NCI-H2081 treated with DMSO at 0.1 percent for 48 hours (cell line): ENCODE measurements at regions not wholly inside any gene's neighbourhood (a gene's known extent, or its start where the extent isn't known, plus 50 kb on each side); places are given as distances from the start of the nearest gene placed in this dataset.

Experiments used
- DNase-seq: peaks from one replicate; lab custom pipeline; 2025; lab: John Stamatoyannopoulos, UW

GRCh38 chr18:43482136-43482535 lies 204.8 kb upstream of the SYT4 start:
- no peak for DNase-seq

- DNase-seq = no peak
Measured at GRCh38 chr18:43482600-43482999, 205.3 kb upstream of the SYT4 start.

DNA sequence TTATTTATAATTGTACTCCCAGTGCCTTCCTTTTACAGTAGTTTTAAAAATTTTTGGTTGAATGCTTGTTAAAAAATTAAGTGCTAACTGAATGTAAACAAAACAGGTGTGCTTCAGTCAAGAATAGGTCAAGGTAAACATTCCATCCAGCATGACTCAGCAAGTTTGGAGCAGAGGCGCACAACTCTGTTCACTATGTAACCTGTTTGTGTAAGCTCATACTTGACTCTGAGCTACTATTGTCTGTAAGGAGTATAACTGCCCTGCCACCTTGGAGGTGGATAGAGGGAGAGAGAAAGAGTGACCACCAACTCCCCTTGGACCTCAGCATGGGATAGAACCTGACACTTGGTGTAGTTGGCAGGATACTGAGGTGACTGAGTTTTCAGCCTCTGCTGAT lies 207.4 kb upstream of the SYT4 start:
- DNase-seq = no peak

DNA sequence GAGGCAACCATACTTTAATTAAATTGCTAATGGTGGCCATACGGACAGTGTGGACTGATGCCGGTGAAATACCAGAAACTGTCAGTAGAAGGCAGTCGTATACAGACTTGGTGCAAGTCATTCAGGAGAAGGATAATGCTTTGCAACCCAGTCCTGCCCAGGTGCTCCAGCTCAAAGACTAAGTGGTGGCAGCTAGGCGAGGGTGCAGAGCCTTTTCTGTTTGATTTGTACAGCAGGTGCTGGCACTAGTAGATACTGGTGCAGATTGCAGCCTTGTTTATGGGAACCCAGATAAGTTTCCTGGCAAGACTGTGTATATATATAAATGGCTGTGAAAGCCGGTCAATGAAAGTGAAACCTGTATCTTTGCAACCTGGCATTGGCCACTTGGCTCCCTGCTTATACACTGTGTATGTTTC lies 208.3 kb upstream of the SYT4 start:
- DNase-seq = no peak

GRCh38 chr18:43486462-43486861 lies 209.2 kb upstream of the SYT4 start:
- no peak for DNase-seq

- no peak for DNase-seq
Measured at GRCh38 chr18:43501099-43501498, 223.8 kb upstream of the SYT4 start.

GRCh38 chr18:43506935-43507334 lies 229.6 kb upstream of the SYT4 start:
- DNase-seq = no peak

GRCh38 chr18:43507842-43508481 lies 230.7 kb upstream of the SYT4 start:
- no peak for DNase-seq

GRCh38 chr18:43514747-43515146 lies 237.5 kb upstream of the SYT4 start:
- no peak for DNase-seq

DNA sequence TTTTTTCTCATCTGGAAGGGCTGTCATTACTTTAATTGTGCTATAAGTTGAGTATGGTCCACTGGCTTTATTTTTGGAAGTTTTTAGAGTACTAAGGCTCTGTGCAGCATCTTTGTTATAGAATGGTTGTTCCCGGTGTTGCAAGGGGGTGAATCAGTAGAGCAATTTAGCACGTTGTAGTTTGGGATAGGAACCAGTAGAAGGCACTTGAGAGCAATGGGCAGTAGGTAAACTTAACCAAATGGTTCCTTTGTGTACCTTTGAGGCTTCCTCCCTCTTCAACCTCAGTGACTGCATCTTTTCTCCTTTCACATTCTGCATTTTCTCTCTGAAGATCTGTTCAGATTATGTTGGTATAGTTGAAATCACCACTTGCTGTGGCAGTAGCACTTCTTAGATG lies 238.2 kb upstream of the SYT4 start:
- no peak for DNase-seq

GRCh38 chr18:43524260-43524659 lies 247.0 kb upstream of the SYT4 start:
- DNase-seq = no peak

DNA sequence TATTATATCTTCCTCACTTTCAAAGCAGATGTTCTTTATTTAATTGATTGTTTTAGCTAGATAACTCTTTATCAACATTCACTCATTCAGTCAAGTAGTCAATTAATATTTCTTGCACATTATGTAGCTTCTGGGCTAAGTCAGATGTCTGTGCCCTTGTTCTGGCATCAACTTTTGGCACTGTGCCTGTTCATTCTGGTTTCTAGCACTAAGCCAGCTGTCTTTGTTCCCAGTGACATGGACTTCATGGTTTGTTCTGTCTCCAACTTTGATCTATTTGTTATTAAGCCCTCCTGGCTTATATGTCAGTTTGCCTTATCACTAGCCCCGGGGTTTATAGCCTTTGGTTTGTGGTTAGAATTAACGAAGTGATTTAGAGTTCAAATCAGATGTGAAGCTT lies 247.9 kb upstream of the SYT4 start:
- DNase-seq = no peak

DNA sequence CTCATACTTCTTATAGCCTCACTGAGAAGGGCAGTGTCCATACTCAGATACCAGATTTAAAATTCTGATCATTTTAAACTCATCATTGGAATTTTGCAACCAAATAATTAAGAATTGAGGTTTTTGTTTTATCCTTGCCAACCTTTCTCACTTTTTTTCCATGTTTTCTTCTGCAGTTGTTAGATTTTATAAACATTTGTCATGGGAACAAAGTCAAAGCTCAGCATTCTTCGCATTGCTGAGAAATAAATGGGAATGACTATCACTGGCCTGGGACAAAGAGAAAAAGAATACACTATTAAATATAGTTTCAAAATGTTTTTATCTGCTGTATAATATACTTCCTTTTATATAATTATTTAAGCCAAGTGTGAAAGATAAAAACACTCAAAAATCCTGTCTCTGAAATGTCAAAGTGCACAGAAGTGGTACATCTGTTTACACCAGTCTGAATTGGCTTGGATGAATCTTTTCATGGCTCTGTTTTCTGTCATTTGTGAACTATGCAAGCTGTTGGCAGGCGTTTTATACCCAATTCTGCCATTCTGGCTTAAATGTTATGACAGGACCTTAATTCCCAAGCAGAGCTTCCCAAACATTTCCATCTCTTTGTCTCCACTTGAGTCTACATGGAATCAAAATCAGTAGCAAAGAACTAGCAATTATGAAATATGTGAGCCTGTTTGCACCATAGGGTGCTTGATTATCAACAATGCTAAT lies 249.3 kb upstream of the SYT4 start:
- DNase-seq = no peak

GRCh38 chr18:43531438-43531837 lies 254.1 kb upstream of the SYT4 start:
- DNase-seq = no peak

GRCh38 chr18:43533371-43533770 lies 256.1 kb upstream of the SYT4 start:
- no peak for DNase-seq

DNA sequence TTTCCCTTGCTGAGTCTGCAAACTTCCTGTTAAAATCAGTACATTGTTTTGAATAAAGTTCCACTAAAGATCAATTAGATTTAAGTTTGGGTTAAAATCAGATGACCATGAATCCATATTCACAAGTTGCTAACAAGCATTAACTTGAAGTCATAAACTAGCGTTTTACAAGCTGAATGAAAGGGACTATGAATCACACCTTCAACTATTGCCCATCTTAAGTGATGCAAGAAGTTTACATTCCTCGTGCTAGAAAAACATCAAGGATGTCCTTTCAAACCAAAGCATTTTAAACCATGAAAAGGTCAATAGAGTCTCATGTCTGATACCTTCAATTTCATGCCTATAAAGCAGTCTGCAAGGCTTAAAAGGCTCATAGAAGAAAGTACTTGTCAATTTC lies 257.2 kb upstream of the SYT4 start:
- no peak for DNase-seq

DNA sequence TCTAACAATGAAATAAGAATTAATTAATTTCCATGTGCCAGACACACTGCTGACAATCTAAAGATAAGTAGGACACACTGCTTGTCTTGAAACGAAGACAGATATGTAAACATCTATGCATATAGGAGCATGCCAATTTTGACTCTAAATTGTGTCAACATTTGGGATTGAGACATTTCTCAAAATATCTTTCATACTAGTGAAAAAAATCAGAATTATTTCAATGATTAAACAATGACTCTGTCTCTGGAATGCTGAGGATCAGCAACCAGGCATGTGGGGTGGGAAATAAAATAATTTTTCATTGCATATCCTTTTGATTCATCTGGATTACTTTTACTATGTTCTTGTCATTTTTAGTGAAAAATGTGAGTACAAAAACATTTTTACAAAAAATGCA lies 262.6 kb upstream of the SYT4 start:
- DNase-seq = no peak

GRCh38 chr18:43542016-43542415 lies 264.7 kb upstream of the SYT4 start:
- DNase-seq = no peak

DNA sequence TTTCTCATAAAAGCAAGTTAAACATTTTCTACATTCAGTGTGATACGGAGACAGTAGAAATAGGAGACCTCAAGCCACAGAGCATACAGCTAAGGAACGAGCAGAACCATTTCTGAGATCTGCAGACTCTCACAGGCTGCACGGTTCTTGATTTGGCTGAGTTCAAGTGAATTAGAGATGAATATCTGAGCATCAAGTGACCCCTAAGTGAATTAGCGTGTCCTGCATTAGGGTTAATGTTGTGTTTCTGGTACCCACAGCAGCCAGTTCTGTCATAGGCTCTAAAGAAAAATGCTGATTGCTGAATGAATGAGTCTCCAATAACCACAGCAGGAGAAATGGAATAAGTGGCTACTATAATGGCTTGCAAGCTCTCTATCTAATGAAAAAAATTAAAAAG lies 265.9 kb upstream of the SYT4 start:
- DNase-seq = no peak

- DNase-seq = no peak
Measured at GRCh38 chr18:43547456-43547855, 270.2 kb upstream of the SYT4 start.

DNA sequence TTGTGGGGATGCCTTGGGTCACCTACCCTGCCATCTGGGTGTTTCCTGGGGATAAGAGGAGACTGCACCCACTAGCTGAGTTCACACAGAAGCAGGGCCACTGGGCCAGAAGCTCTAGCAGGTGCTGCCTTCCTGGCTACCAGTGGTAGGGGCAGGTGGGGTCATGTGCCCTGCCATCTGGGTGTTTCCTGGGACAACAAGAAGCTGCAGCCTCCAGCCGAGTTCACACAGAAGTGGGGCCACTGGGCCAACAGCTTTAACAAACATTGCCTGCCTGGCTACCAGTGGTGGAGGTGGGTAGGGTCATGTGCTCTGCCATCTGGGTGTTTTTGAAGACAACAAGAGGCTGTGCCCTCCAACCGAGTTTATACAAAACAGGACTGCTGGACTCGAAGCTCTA lies 282.2 kb upstream of the SYT4 start:
- DNase-seq = no peak

DNA sequence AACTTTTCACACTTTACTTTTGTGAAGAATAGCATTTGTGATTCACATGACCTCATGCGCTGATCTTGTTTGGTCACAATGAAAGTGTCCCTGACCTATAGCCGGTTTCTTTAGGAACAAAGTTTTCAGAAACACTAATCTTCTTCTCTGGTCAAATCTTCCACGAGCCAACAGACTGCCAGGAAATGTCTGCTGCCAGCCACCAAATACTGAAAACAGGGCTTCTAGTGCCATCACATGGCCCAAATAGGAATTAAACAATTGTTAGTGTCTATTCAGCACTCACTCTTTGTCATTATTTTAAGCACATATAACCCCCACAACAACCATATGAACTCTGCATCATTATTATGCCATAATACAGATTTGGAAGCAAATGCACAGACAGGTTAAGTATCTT lies 286.5 kb upstream of the SYT4 start:
- DNase-seq = no peak

DNA sequence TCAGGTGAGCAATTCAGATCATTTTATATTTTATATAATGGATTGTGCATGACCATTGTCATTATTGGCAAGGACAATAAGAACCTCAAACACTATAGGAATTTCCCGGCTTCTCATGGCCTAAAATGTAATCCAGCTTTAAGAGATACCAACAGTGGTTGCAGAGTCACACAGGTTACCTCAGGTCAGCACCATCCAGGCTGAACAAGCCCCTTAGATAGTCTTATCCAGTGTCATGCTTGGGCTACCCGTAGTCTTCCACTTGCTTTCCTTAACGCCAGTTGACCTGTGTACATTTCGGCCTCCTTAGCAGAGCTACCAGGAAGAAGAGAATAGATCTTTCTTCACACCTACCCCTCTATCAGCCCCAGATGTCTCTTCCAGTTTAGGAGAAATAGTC lies 293.3 kb upstream of the SYT4 start:
- no peak for DNase-seq

- DNase-seq = peak; percentile 43
Measured at GRCh38 chr18:43571078-43571689, 293.9 kb upstream of the SYT4 start.
